Lower lobe of right lung (tissue), 2 donors: ENCODE measurements at regions not wholly inside any gene's neighbourhood (a gene's known extent, or its start where the extent isn't known, plus 50 kb on each side); places are given as distances from the start of the nearest gene placed in this dataset.
"Not testable (repeated sequence)": the region's sequence is repeated elsewhere in the genome, so short reads cannot be mapped to it uniquely, and the experiment has no call there.

Experiments
- ATAC-seq, 2 donors: fragments of 200-7000 bp; cut with Tn5 transposase; one replicate each; pipeline ENCODE4 v1.9.1; 2020 to 2022; ENCODE audit warnings: mild to moderate bottlenecking in 2 of 2, moderate library complexity in 2 of 2
- DNase-seq: peaks from one replicate; pipeline ENCODE4 v3.0.0-alpha.2; 2020
- H3K27ac ChIP-seq: fragments of 200-600 bp; one replicate; pipeline ENCODE4 v1.8.0; 2022
- H3K27me3 ChIP-seq: fragments of 200-600 bp; one replicate; pipeline ENCODE4 v1.8.0; 2022; ENCODE audit warnings: low read depth
- H3K36me3 ChIP-seq: fragments of 200-600 bp; one replicate; pipeline ENCODE4 v1.8.0; 2022; ENCODE audit warnings: mild to moderate bottlenecking
- H3K4me1 ChIP-seq: fragments of 200-600 bp; one replicate; pipeline ENCODE4 v1.8.0; 2022
- H3K4me3 ChIP-seq: fragments of 200-600 bp; one replicate; pipeline ENCODE4 v1.8.0; 2022; ENCODE audit warnings: mild to moderate bottlenecking
- H3K9me3 ChIP-seq: fragments of 200-600 bp; one replicate; pipeline ENCODE4 v1.8.0; 2022
- intact Hi-C: fragments of 100-400 bp; cut with DNase I; formaldehyde crosslinking; loops from one replicate; pipeline ENCODE4 v1.11.0; 2022
- TF ChIP-seq, protein P1 (sequence below): fragments of 200-600 bp; IDR thresholded peaks from one replicate; pipeline ENCODE4 v1.8.0; 2022; ENCODE audit warnings: antibody characterized with exemption, mild to moderate bottlenecking
- donor health status: DM: no; HTN: yes; CAD: no; lungs with severe emphysema.

DNA sequence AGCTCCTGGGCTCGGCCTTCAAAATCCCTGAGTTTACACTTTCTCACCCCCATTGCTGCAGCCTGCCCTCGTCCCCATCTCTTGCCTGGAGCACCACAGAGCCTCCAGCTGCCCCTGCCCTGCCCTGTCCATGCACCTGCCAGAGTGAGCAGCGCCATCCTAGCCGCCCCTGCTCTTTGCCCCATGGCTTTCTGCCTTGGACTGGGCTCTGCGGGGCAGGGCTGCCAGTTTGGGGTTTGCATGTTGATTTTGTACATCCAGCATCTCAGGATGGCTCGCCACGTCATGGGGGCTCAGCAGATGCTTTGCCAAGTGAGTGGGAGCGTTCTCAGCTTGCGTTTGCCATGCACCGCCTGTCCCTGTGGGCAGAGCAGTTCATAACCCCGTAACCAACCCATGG, 67.1 kb upstream of the HGFAC start:
- no peaks in the 10 kb centered on the region for H3K27me3 ChIP-seq
- H3K27ac ChIP-seq: no peak overlapping the region
- DNase-seq (peak; percentile 44), ATAC-seq (no peak)
- no peaks in the 10 kb centered on the region for H3K9me3 ChIP-seq
- intact Hi-C loops: no loop called here
- no peak overlapping the region for H3K4me3 ChIP-seq
- TF ChIP-seq, protein P1, sequence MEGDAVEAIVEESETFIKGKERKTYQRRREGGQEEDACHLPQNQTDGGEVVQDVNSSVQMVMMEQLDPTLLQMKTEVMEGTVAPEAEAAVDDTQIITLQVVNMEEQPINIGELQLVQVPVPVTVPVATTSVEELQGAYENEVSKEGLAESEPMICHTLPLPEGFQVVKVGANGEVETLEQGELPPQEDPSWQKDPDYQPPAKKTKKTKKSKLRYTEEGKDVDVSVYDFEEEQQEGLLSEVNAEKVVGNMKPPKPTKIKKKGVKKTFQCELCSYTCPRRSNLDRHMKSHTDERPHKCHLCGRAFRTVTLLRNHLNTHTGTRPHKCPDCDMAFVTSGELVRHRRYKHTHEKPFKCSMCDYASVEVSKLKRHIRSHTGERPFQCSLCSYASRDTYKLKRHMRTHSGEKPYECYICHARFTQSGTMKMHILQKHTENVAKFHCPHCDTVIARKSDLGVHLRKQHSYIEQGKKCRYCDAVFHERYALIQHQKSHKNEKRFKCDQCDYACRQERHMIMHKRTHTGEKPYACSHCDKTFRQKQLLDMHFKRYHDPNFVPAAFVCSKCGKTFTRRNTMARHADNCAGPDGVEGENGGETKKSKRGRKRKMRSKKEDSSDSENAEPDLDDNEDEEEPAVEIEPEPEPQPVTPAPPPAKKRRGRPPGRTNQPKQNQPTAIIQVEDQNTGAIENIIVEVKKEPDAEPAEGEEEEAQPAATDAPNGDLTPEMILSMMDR: no peak
- H3K36me3 ChIP-seq: no peaks in the 10 kb centered on the region
- H3K4me1 ChIP-seq: peaks cover 37% of the 10 kb centered on the region

DNA sequence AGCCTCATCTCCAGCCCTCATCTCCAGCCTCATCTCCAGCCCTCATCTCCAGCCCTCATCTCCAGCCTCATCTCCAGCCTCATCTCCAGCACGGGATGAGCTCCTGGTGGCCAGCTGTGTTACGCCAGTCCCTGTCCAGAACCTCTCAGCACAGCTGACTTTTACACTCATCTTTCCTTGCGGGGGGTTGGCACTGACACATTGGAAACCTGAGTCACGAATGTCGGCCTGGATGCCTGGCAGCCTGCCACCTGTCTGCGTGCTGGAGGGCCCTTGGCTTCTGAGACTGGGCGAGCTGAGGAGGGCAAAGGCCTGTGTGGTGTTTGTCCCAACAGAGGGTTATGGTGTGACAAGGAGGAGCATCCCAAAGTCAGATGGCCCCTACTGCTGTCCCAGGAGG, 66.1 kb upstream of the HGFAC start:
- Histone ChIP-seq H3K36me3 (no peaks in the 10 kb centered on the region), H3K27me3 (no peaks in the 10 kb centered on the region), H3K9me3 (peaks cover 4% of the 10 kb centered on the region), H3K27ac (no peak overlapping the region), H3K4me3 (no peak overlapping the region), H3K4me1 (peaks cover 27% of the 10 kb centered on the region)
- DNase-seq: peak; percentile 42
- ATAC-seq: no peak
- intact Hi-C loops: no loop called here
- TF ChIP-seq, protein P1: no peak

DNA sequence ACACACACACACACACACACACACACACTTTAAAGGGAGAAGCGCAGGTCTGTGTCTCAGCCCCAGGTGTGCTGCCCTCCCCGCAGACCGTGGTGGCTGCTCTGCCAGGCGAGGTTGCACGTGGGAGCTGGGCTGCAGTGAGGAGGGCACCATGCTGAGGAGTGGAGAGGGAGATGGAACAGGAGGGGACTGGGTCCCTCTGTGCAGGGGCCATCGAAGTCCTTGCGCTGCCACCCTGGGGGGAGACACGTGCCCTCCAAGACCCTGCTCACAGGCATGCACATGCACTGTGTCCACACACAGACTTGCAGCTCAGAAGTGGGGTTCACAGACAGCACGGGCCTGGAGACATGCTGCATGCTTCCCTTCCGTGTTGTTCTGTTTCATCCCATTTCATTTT, 65.5 kb upstream of the HGFAC start:
- DNase-seq (no peak), ATAC-seq (no peak)
- intact Hi-C loops: no loop called here
- Histone ChIP-seq H3K36me3 (no peaks in the 10 kb centered on the region), H3K9me3 (peaks cover 4% of the 10 kb centered on the region), H3K4me3 (no peak overlapping the region), H3K27ac (no peak overlapping the region), H3K27me3 (no peaks in the 10 kb centered on the region), H3K4me1 (peaks cover 21% of the 10 kb centered on the region)
- TF ChIP-seq, protein P1: no peak

DNA sequence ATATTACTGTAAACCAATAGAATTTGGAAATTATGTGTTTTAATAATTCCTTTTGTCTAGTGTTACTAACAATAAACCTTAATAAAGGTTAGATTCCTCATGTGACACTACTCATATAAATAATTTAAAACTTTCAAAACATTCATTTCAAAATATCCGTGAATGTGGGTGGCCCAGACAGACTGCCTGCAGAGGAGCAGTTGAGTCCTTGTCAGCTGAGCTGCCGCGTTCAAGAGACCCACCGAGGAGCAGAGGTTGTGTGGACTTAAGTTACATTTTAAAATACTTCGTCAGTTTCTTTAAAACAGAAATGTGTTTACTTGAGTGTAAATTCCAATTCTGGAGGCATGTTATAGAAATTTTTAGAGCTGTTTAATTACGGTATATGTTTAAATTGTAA, 64.2 kb upstream of the HGFAC start:
- intact Hi-C loops: no loop called here
- H3K27me3 ChIP-seq: no peaks in the 10 kb centered on the region
- H3K9me3 ChIP-seq: peaks cover 4% of the 10 kb centered on the region
- DNase-seq (no peak), ATAC-seq (no peak)
- H3K36me3 ChIP-seq: no peaks in the 10 kb centered on the region
- H3K27ac ChIP-seq: no peak overlapping the region
- TF ChIP-seq, protein P1: no peak
- H3K4me3 ChIP-seq: no peak overlapping the region
- peaks cover 11% of the 10 kb centered on the region for H3K4me1 ChIP-seq

DNA sequence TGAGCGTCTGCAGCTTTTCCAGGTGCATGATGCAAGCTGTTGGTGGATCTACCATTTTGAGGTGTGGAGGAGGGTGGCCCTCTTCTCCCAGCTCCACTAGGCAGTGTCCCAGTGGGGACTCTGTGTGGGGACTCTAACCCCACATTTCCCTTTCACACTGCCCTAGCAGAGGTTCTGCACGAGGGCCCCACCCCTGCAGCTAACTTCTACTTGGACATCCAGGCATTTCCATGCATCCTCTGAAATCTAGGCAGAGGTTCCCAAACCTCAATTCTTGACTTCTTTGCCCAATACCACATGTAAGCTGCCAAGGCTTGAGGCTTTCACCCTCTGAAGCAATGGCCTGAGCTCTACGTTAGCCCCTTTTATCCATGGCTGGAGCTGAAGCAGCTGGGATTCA, 61.4 kb upstream of the HGFAC start:
- DNase-seq, intact Hi-C loops, H3K9me3 ChIP-seq, H3K27me3 ChIP-seq, H3K36me3 ChIP-seq, H3K4me3 ChIP-seq, H3K27ac ChIP-seq, ATAC-seq: not testable (repeated sequence)
- H3K4me1 ChIP-seq: peaks cover 11% of the 10 kb centered on the region

DNA sequence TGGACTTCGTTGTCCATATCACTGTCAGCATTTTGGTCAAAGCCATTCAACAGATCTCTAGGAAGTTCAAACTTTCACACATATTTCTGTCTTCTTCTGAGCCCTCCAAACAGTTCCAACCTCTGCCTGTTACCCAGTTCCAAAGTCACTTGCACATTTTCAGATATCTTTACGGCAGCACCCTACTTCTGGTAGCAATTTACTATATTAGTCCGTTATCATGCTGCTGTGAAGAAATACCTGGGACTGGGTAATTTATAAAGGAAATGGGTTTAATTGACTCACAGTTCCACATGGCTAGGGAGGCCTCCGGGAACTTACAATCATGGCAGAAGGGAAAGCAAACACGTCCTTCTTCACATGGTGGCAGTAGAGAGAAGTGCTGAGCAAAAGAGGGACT, 60.6 kb upstream of the HGFAC start:
- DNase-seq, H3K9me3 ChIP-seq, intact Hi-C loops, H3K36me3 ChIP-seq, H3K4me3 ChIP-seq, ATAC-seq, H3K27me3 ChIP-seq, H3K27ac ChIP-seq: not testable (repeated sequence)
- peaks cover 20% of the 10 kb centered on the region for H3K4me1 ChIP-seq

DNA sequence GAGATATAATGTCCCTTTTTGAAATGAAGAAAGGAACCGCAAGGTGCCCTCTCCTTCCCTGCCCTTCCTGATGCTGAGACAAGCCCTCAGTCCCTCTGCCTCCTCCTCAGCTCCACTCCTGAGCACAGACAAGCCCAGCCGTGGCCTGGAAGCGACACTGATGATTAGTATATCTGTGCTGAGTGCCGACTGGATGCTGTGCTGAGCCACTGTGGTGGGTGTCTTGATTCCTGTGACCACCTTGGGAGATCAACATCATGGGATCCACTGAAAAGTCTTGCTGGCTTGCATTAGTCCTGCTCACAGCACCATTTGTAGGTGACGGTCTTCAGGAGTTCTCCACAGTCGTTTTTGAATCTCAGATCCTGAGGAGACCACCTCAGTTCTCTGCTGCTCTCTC, 59.5 kb upstream of the HGFAC start:
- peaks cover 4% of the 10 kb centered on the region for H3K9me3 ChIP-seq
- H3K4me1 ChIP-seq: peaks cover 30% of the 10 kb centered on the region
- H3K27me3 ChIP-seq: no peaks in the 10 kb centered on the region
- ATAC-seq (no peak), DNase-seq (no peak)
- TF ChIP-seq, protein P1: no peak
- H3K4me3 ChIP-seq: no peak overlapping the region
- no peak overlapping the region for H3K27ac ChIP-seq
- H3K36me3 ChIP-seq: no peaks in the 10 kb centered on the region
- intact Hi-C loops: no loop called here
